GM12878 (cell line): ENCODE measurements at regions not wholly inside any gene's neighbourhood (a gene's known extent, or its start where the extent isn't known, plus 50 kb on each side); places are given as distances from the start of the nearest gene placed in this dataset.
A peak's percentile ranks its signal among the peaks of the same experiment; 100 is the strongest.

Source experiments
- ATAC-seq: fragments of 200-7000 bp; cut with Tn5 transposase; 3 replicates; pipeline ENCODE4 v1.9.1; 2020; ENCODE audit warnings: mild to moderate bottlenecking, moderate library complexity
- BruUV-seq: library from RNA; stranded (reverse); fragments of 400-500 nt; replicated peaks from 2 replicates; lab custom pipeline; 2021; lab: Mats Ljungman, UMichigan
- CTCF ChIA-PET: fragments of 300-600 bp; sonication (Branson Sonifier 250); formaldehyde crosslinking; extraction: SDS; loops from one replicate; lab custom pipeline; 2021; ENCODE audit warnings: inconsistent platforms; lab: Yijun Ruan, JAX
- POLR2A ChIA-PET: fragments of 350-600 bp; formaldehyde crosslinking; extraction: SDS; loops from one replicate; lab custom pipeline; 2021; ENCODE audit warnings: inconsistent platforms; lab: Charles Lee
- RAD21 ChIA-PET: fragments of 300-600 bp; sonication (Branson Sonifier 250); formaldehyde crosslinking; loops from one replicate; lab custom pipeline; 2023; ENCODE audit warnings: antibody characterized with exemption; ENCODE audit not compliant: unreplicated experiment; lab: Charles Lee
- SMC1A ChIA-PET: fragments of 300-600 bp; sonication (Branson Sonifier 250); formaldehyde crosslinking; loops from one replicate; lab custom pipeline; 2023; ENCODE audit not compliant: unreplicated experiment, uncharacterized antibody; lab: Charles Lee
- DNase-seq: peaks from one replicate; pipeline ENCODE4 v3.0.0-alpha.2; 2011; ENCODE audit warnings: low read depth, low spot score
- FAIRE-seq: peaks from 3 replicates; lab custom pipeline; 2011; peaks lifted over from hg19 to GRCh38; lab: Jason Lieb, UNC
- H2AFZ ChIP-seq: 2 replicates; pipeline ENCODE4 v1.6.0; 2011; ENCODE audit warnings: low read depth, low read length, control low read depth; ENCODE audit not compliant: control insufficient read depth
- H3K27ac ChIP-seq: 2 replicates; pipeline ENCODE4 v1.5.1; 2011; ENCODE audit warnings: control low read depth; ENCODE audit not compliant: control insufficient read depth, insufficient read depth
- H3K27me3 ChIP-seq, 2 experiments: replicated peaks in 1 of 2; 2 replicates each; pipeline versions ENCODE4 v1.6.0 to v1.6.1; 2011; ENCODE audit warnings: low read length in 1 of 2; ENCODE audit not compliant: control insufficient read depth in 2 of 2, insufficient read depth in 2 of 2
- H3K36me3 ChIP-seq, 2 experiments: 2 replicates each; pipeline ENCODE4 v1.5.1; 2011; ENCODE audit warnings: low read length in 1 of 2; ENCODE audit not compliant: control insufficient read depth in 2 of 2, insufficient read depth in 2 of 2
- H3K4me1 ChIP-seq: 2 replicates; pipeline ENCODE4 v1.6.1; 2011; ENCODE audit warnings: mild to moderate bottlenecking, low read length, moderate library complexity, mixed read lengths; ENCODE audit not compliant: control insufficient read depth, insufficient read depth
- H3K4me2 ChIP-seq: 2 replicates; pipeline ENCODE4 v1.6.0; 2011; ENCODE audit warnings: control low read depth; ENCODE audit not compliant: control insufficient read depth, insufficient read depth
- H3K4me3 ChIP-seq: fragments of 200-600 bp; sonication (generic); 2 replicates; pipeline ENCODE4 v1.5.1; 2016
- H3K79me2 ChIP-seq: 2 replicates; pipeline ENCODE4 v1.6.0; 2011; ENCODE audit warnings: low read length; ENCODE audit not compliant: control insufficient read depth, insufficient read depth
- H3K9ac ChIP-seq: 2 replicates; pipeline ENCODE4 v1.8.0; 2011; ENCODE audit warnings: low read length, control low read depth, mixed read lengths; ENCODE audit not compliant: control insufficient read depth, insufficient read depth
- H3K9me3 ChIP-seq: replicated peaks from 3 replicates; pipeline ENCODE4 v1.5.1; 2011; ENCODE audit warnings: mild to moderate bottlenecking, low read length; ENCODE audit not compliant: control insufficient read depth, insufficient read depth
- H4K20me1 ChIP-seq: 2 replicates; pipeline ENCODE4 v1.6.0; 2011; ENCODE audit not compliant: control insufficient read depth, insufficient read depth
- BACH1 ChIP-seq: fragments of 450-650 bp; IDR thresholded peaks from 2 replicates; pipeline ENCODE4 v1.6.1; 2017; ENCODE audit warnings: mild to moderate bottlenecking, borderline replicate concordance
- HDAC2 ChIP-seq: fragments of 200-600 bp; sonication (generic); IDR thresholded peaks from 2 replicates; pipeline ENCODE4 v1.6.1; 2017
- HSF1 ChIP-seq: fragments of 150-350 bp; IDR thresholded peaks from 2 replicates; pipeline ENCODE4 v1.6.1; 2014; ENCODE audit warnings: mild to moderate bottlenecking, low read depth, low read length
- KLF5 ChIP-seq: fragments of 450-650 bp; IDR thresholded peaks from 2 replicates; pipeline ENCODE4 v1.6.1; 2014; ENCODE audit warnings: mild to moderate bottlenecking; ENCODE audit not compliant: partially characterized antibody
- MXI1 ChIP-seq: fragments of 150-350 bp; IDR thresholded peaks from 2 replicates; pipeline ENCODE4 v1.6.1; 2011; ENCODE audit warnings: low read depth, mild to moderate bottlenecking, inconsistent platforms, low read length, improper control_type of control experiment
- PML ChIP-seq: IDR thresholded peaks from 2 replicates; pipeline ENCODE4 v1.6.1; 2012; ENCODE audit warnings: low read length, inconsistent platforms
- TARDBP ChIP-seq: IDR thresholded peaks from 2 replicates; pipeline ENCODE4 v1.6.1; 2016; ENCODE audit warnings: borderline replicate concordance
- WGBS: methylation state at CpG from one replicate; pipeline ENCODE4 v1.1.6; 2016; ENCODE audit warnings: low lambda C conversion rate; ENCODE audit not compliant: insufficient replicate concordance, insufficient coverage; ENCODE audit errors: missing lambda C conversion rate; 5-methylcytosine and 5-hydroxymethylcytosine counted together
- in situ Hi-C: fragments of 300-500 bp; cut with MboI; formaldehyde crosslinking; loops from 9 replicates; pipeline ENCODE4 v1.14.3; 2018; ENCODE audit warnings: mixed read lengths
- intact Hi-C: fragments of 100-400 bp; cut with micrococcal nuclease; formaldehyde crosslinking; loops from one replicate; pipeline ENCODE4 v1.14.2; 2022; ENCODE audit not compliant: unreplicated experiment

- CTCF ChIA-PET, result interaction anchor here (1.2 kb wide), 1 partner anchor 29 kb away, joined by 3 read pairs; no protein-coding TSS in a partner anchor
- 39% methylated on average over 21 of the region's 21 CpGs for WGBS
- no peaks in the 10 kb centered on the region for H4K20me1 ChIP-seq
- in situ Hi-C loops, result no loop called here
- H3K4me1 ChIP-seq, result no peaks in the 10 kb centered on the region
- RAD21 ChIA-PET, result no interaction called here
- no peak overlapping the region for H3K4me3 ChIP-seq
- BruUV-seq, result no TSS peak
- H3K9ac ChIP-seq, result no peak overlapping the region
- H3K27ac ChIP-seq, result no peak overlapping the region
- no peaks in the 10 kb centered on the region; a peak in 2 of 4 replicates for H3K27me3 ChIP-seq
- no peaks in the 10 kb centered on the region for H3K36me3 ChIP-seq
- H2AFZ ChIP-seq, result no peak overlapping the region
- intact Hi-C loops, result no loop called here
- H3K9me3 ChIP-seq, result no peaks in the 10 kb centered on the region
- DNase-seq (no peak), FAIRE-seq (no peak), ATAC-seq (peak; percentile 30; the same call in 1 of the 3 replicates)
- SMC1A ChIA-PET, result no interaction called here
- no peak for TF ChIP-seq HSF1
- no peak overlapping the region for H3K4me2 ChIP-seq
- POLR2A ChIA-PET, result no interaction called here
- no peaks in the 10 kb centered on the region for H3K79me2 ChIP-seq
Observed at GRCh38 chr10:43318976-43319960, 52.2 kb upstream of the FXYD4 start.

GRCh38 chr10:43318456-43318855, 51.6 kb upstream of the RASGEF1A start:
- 15% methylated on average over 7 of the region's 7 CpGs for WGBS
- no peak overlapping the region for H3K4me2 ChIP-seq
- H3K27me3 ChIP-seq, result no peaks in the 10 kb centered on the region; a peak in 2 of 4 replicates
- SMC1A ChIA-PET, result no interaction called here
- no TSS peak for BruUV-seq
- H3K27ac ChIP-seq, result no peak overlapping the region
- intact Hi-C loops (no loop called here), in situ Hi-C loops (no loop called here)
- FAIRE-seq (no peak), ATAC-seq (no peak), DNase-seq (no peak)
- H4K20me1 ChIP-seq, result no peaks in the 10 kb centered on the region
- H3K4me1 ChIP-seq, result no peaks in the 10 kb centered on the region
- H3K79me2 ChIP-seq, result no peaks in the 10 kb centered on the region
- CTCF ChIA-PET, result interaction anchor here (1.2 kb wide), 1 partner anchor 30 kb away, joined by 3 read pairs; no protein-coding TSS in a partner anchor
- H3K4me3 ChIP-seq, result no peak overlapping the region
- H3K9ac ChIP-seq, result no peak overlapping the region
- TF ChIP-seq HDAC2 (no peak), BACH1 (no peak), KLF5 (no peak), TARDBP (no peak), PML (no peak), MXI1 (no peak)
- no peaks in the 10 kb centered on the region for H3K9me3 ChIP-seq
- POLR2A ChIA-PET, result no interaction called here
- H3K36me3 ChIP-seq, result no peaks in the 10 kb centered on the region
- H2AFZ ChIP-seq, result no peak overlapping the region
- RAD21 ChIA-PET, result no interaction called here
